Lower lobe of right lung (tissue), 2 donors: ENCODE measurements at regions not wholly inside any gene's neighbourhood (a gene's known extent, or its start where the extent isn't known, plus 50 kb on each side); places are given as distances from the start of the nearest gene placed in this dataset.

Experiments
- ATAC-seq, 2 donors: fragments of 200-7000 bp; cut with Tn5 transposase; one replicate each; pipeline ENCODE4 v1.9.1; 2020 to 2022; ENCODE audit warnings: mild to moderate bottlenecking in 2 of 2, moderate library complexity in 2 of 2
- DNase-seq: peaks from one replicate; pipeline ENCODE4 v3.0.0-alpha.2; 2020
- H3K27ac ChIP-seq: fragments of 200-600 bp; one replicate; pipeline ENCODE4 v1.8.0; 2022
- H3K27me3 ChIP-seq: fragments of 200-600 bp; one replicate; pipeline ENCODE4 v1.8.0; 2022; ENCODE audit warnings: low read depth
- H3K36me3 ChIP-seq: fragments of 200-600 bp; one replicate; pipeline ENCODE4 v1.8.0; 2022; ENCODE audit warnings: mild to moderate bottlenecking
- H3K4me1 ChIP-seq: fragments of 200-600 bp; one replicate; pipeline ENCODE4 v1.8.0; 2022
- H3K4me3 ChIP-seq: fragments of 200-600 bp; one replicate; pipeline ENCODE4 v1.8.0; 2022; ENCODE audit warnings: mild to moderate bottlenecking
- H3K9me3 ChIP-seq: fragments of 200-600 bp; one replicate; pipeline ENCODE4 v1.8.0; 2022
- CTCF ChIP-seq: fragments of 200-600 bp; IDR thresholded peaks from one replicate; pipeline ENCODE4 v1.8.0; 2022; ENCODE audit warnings: antibody characterized with exemption, mild to moderate bottlenecking
- intact Hi-C: fragments of 100-400 bp; cut with DNase I; formaldehyde crosslinking; loops from one replicate; pipeline ENCODE4 v1.11.0; 2022
- donor health status: DM: no; HTN: yes; CAD: no; lungs with severe emphysema.

- Histone ChIP-seq H3K36me3 (no peaks in the 10 kb centered on the region), H3K4me1 (no peaks in the 10 kb centered on the region), H3K9me3 (no peaks in the 10 kb centered on the region), H3K27me3 (no peaks in the 10 kb centered on the region), H3K27ac (no peak overlapping the region), H3K4me3 (no peak overlapping the region)
- TF ChIP-seq CTCF, result no peak
- no peak for DNase-seq
- no peak for ATAC-seq
- intact Hi-C loops, result no loop called here
These were observed 170.4 kb upstream of the VEGFC start for GRCh38 chr4:176963121-176963520.

- H3K4me3 ChIP-seq, result no peak overlapping the region
These were observed 171.5 kb upstream of the VEGFC start for GRCh38 chr4:176964116-176964691.

GRCh38 chr4:176967586-176967985 is 174.9 kb upstream of the VEGFC start:
- Histone ChIP-seq H3K27ac (no peak overlapping the region), H3K36me3 (no peaks in the 10 kb centered on the region), H3K4me3 (no peak overlapping the region), H3K27me3 (no peaks in the 10 kb centered on the region), H3K4me1 (no peaks in the 10 kb centered on the region), H3K9me3 (no peaks in the 10 kb centered on the region)
- TF ChIP-seq CTCF, result no peak
- intact Hi-C loops, result no loop called here
- DNase-seq (no peak), ATAC-seq (no peak)

More at GRCh38 chr4:176964116-176964691, 171.5 kb upstream of the VEGFC start:
- intact Hi-C loops, result no loop called here
- no peak for DNase-seq
- H3K36me3 ChIP-seq, result no peaks in the 10 kb centered on the region
- no peaks in the 10 kb centered on the region for H3K27me3 ChIP-seq
- no peak overlapping the region for H3K27ac ChIP-seq
- no peaks in the 10 kb centered on the region for H3K4me1 ChIP-seq
- TF ChIP-seq CTCF, result peak; percentile 29
- H3K9me3 ChIP-seq, result no peaks in the 10 kb centered on the region
- no peak for ATAC-seq

GRCh38 chr4:176968094-176968493 is 175.4 kb upstream of the VEGFC start:
- TF ChIP-seq CTCF, result no peak
- ATAC-seq (no peak), DNase-seq (no peak)
- Histone ChIP-seq H3K4me3 (no peak overlapping the region), H3K9me3 (no peaks in the 10 kb centered on the region), H3K27ac (no peak overlapping the region), H3K36me3 (no peaks in the 10 kb centered on the region), H3K4me1 (no peaks in the 10 kb centered on the region), H3K27me3 (no peaks in the 10 kb centered on the region)
- intact Hi-C loops, result no loop called here

GRCh38 chr4:176969011-176969410 is 176.3 kb upstream of the VEGFC start:
- ATAC-seq (no peak), DNase-seq (no peak)
- intact Hi-C loops, result no loop called here
- no peaks in the 10 kb centered on the region for H3K36me3 ChIP-seq
- no peaks in the 10 kb centered on the region for H3K9me3 ChIP-seq
- TF ChIP-seq CTCF, result no peak
- no peak overlapping the region for H3K27ac ChIP-seq
- H3K27me3 ChIP-seq, result no peaks in the 10 kb centered on the region
- no peak overlapping the region for H3K4me3 ChIP-seq
- H3K4me1 ChIP-seq, result no peaks in the 10 kb centered on the region

GRCh38 chr4:176970853-176971252 is 178.1 kb upstream of the VEGFC start:
- Histone ChIP-seq H3K27me3 (no peaks in the 10 kb centered on the region), H3K27ac (no peak overlapping the region), H3K4me1 (no peaks in the 10 kb centered on the region), H3K9me3 (no peaks in the 10 kb centered on the region), H3K36me3 (no peaks in the 10 kb centered on the region), H3K4me3 (no peak overlapping the region)
- DNase-seq (no peak), ATAC-seq (no peak)
- intact Hi-C loops, result no loop called here
- no peak for TF ChIP-seq CTCF
